Motor neuron (in vitro differentiated cells): ENCODE measurements at regions not wholly inside any gene's neighbourhood (a gene's known extent, or its start where the extent isn't known, plus 50 kb on each side); places are given as distances from the start of the nearest gene placed in this dataset.
"Not testable (repeated sequence)": the region's sequence is repeated elsewhere in the genome, so short reads cannot be mapped to it uniquely, and the experiment has no call there.

Experiments
- ATAC-seq, 8 experiments: fragments of 200-7000 bp; cut with Tn5 transposase; replicated peaks in 6 of 8; 2 replicates each; pipeline ENCODE4 v1.8.0; 2021; ENCODE audit warnings: mild to moderate bottlenecking in 8 of 8, moderate library complexity in 8 of 8
- H3K27ac ChIP-seq, 2 donors: fragments of 250-450 bp; sonication (Bioruptor Pico); 2 replicates each; pipeline ENCODE4 v1.9.0; 2021; ENCODE audit warnings: antibody characterized with exemption in 2 of 2, mild to moderate bottlenecking in 2 of 2, moderate library complexity in 1 of 2
- H3K4me1 ChIP-seq, 2 donors: fragments of 250-450 bp; sonication (Bioruptor Pico); replicated peaks in 1 of 2; 2 replicates each; pipeline ENCODE4 v1.6.1; 2021; ENCODE audit warnings: antibody characterized with exemption in 2 of 2, mild to moderate bottlenecking in 2 of 2, moderate library complexity in 1 of 2
- H3K4me3 ChIP-seq, 5 donors: fragments of 250-450 bp; sonication (Bioruptor Pico); 2 replicates each; pipeline ENCODE4 v1.9.0; 2021; ENCODE audit warnings: antibody characterized with exemption in 5 of 5, mild to moderate bottlenecking in 5 of 5, moderate library complexity in 4 of 5
- WGBS, 10 experiments: fragments of 450-650 bp; shearing (Covaris generic); methylation state at CpG; one replicate each; pipeline ENCODE4 v1.0.0; 2022; 5-methylcytosine and 5-hydroxymethylcytosine counted together
- in situ Hi-C, 9 experiments: fragments of 400-800 bp; cut with MboI; loops; one replicate each; pipeline ENCODE4 v1.15.0; 2021; ENCODE audit warnings: low sequenced_read_pairs in 9 of 9, low pct_unique_long_range_greater_than_20kb in 2 of 9; ENCODE audit not compliant: unreplicated experiment in 9 of 9

DNA sequence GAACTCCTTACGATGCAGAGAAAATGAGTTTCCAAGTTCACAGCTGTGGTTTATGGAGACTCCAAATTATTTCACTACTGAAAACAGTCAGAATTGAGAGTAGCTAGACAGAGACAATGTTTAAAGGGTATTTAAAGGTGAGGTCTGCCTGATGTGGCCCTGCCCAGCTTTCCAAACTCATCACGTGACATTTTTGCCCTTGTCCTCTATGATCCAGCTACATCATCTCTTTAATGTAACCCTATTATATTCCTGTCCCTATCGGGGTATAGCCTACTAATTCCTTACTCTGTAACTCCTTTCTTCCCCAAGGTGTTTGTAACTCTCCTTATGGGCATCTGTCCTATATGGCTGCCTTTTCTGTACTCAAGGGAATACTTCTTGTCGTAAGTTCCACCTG lies 297.2 kb downstream of the GRXCR1 start:
- in situ Hi-C loops = no loop called here
- 0 to 96% (median 68%) methylated on average over 1 to 4 of the region's 4 CpGs; no CpG with 5 or more reads in 1 of the 10 experiments for WGBS, 10 experiments
- Histone ChIP-seq H3K4me3 (no peak overlapping the region), H3K4me1 (no peaks in the 10 kb centered on the region), H3K27ac (no peak overlapping the region)
- no peak for ATAC-seq

GRCh38 chr4:43212576-43212975 lies 320.1 kb downstream of the GRXCR1 start:
- in situ Hi-C loops, ATAC-seq, H3K27ac ChIP-seq, H3K4me3 ChIP-seq, H3K4me1 ChIP-seq: not testable (repeated sequence)
- 0 to 100% (median 52%) methylated on average over 1 of the region's 1 CpG; no CpG with 5 or more reads in 1 of the 10 experiments for WGBS, 10 experiments

- Histone ChIP-seq H3K4me3 (no peak overlapping the region), H3K4me1 (peaks cover 0 to 6% of the 10 kb centered on the region in 2 donors), H3K27ac (no peak overlapping the region)
- in situ Hi-C loops = no loop called here
- ATAC-seq = no peak
- 70 to 100% (median 83%) methylated on average over 1 to 3 of the region's 3 CpGs; no CpG with 5 or more reads in 1 of the 10 experiments for WGBS, 10 experiments
Observed at GRCh38 chr4:43223820-43224219, 331.3 kb downstream of the GRXCR1 start.

DNA sequence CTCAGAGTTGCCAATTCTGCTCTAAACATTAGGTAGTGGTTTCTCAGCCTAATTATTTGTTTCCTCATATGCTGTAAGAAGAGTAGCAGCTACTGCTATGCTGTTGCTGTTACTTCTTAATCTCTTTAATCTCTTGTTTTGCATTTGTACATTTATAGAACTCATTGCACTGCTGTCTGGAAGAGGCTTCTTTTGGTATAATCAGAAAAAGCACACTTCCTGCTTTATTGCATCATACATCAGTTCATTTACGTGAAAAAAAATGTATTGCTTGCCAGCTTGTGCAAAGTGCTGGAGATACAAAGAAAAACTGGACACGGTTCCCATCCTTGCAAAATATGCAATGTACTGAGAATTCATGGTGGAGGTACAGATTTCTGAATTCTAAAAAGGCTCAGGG lies 332.0 kb downstream of the GRXCR1 start:
- peak in 3 of 8 experiments; percentile 17 to 80 (median 36) for ATAC-seq
- in situ Hi-C loops = no loop called here
- Histone ChIP-seq H3K27ac (no peak overlapping the region), H3K4me3 (no peak overlapping the region), H3K4me1 (peaks cover 0 to 6% of the 10 kb centered on the region in 2 donors)
- WGBS, 10 experiments = 0 to 78% (median 35%) methylated on average over 1 to 2 of the region's 2 CpGs; no CpG with 5 or more reads in 1 of the 10 experiments

DNA sequence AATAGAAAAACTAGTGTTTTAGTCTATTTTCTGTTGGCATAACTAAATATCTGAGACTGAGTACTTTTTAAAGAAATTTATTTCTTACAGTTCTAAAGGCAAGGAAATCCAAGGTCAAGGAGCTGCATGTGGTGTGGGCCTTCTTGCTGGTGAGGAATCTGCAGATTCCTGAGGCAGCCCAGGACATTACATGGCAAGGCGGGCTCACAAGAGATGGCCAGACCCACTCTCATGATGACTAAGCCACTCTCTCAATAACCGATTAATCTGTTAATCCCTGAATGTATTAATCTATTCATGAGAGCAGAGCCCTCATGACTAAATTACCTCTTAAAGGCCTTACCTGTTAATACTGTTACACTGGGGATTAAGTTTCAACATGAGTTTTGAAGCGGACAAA lies 340.8 kb downstream of the GRXCR1 start:
- no peak overlapping the region for H3K4me3 ChIP-seq
- no peak overlapping the region for H3K27ac ChIP-seq
- no peak for ATAC-seq
- in situ Hi-C loops = no loop called here
- 56 to 100% (median 100%) methylated on average over 1 to 3 of the region's 3 CpGs; no CpG with 5 or more reads in 1 of the 10 experiments for WGBS, 10 experiments
- H3K4me1 ChIP-seq = peaks cover 6 to 7% of the 10 kb centered on the region in 2 donors

GRCh38 chr4:43234626-43235415 lies 342.3 kb downstream of the GRXCR1 start:
- in situ Hi-C loops = no loop called here
- WGBS, 10 experiments = 23 to 94% (median 64%) methylated on average over 2 to 5 of the region's 5 CpGs; no CpG with 5 or more reads in 3 of the 10 experiments
- Histone ChIP-seq H3K4me3 (no peak overlapping the region), H3K27ac (no peak overlapping the region), H3K4me1 (peaks cover 9 to 12% of the 10 kb centered on the region in 2 donors)
- ATAC-seq = peak in 2 of 8 experiments; percentile 21 to 61

DNA sequence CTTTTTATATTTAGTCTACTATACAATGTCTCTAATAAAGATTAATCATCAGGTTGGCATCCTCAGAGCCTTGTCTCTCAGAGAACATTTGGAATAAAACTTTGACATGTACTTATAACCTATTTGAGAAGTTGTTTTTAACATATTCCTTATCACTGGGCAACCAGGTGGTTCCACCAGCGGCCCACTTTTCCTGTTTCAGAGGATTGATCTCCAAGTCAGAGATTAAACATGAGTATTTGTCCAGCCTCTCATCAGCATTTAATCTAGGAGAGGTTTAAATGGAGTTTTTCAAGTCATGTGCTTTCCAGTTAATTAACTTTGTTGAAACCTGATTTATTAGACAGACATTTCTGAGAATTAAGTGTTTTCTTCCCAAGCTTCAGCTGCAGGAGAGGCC lies 345.5 kb downstream of the GRXCR1 start:
- 13 to 100% (median 67%) methylated on average over 1 of the region's 1 CpG; no CpG with 5 or more reads in 4 of the 10 experiments for WGBS, 10 experiments
- in situ Hi-C loops = no loop called here
- no peak overlapping the region for H3K27ac ChIP-seq
- H3K4me3 ChIP-seq = no peak overlapping the region
- peak in 4 of 8 experiments; percentile 19 to 50 (median 32) for ATAC-seq
- H3K4me1 ChIP-seq = peaks cover 9 to 12% of the 10 kb centered on the region in 2 donors

GRCh38 chr4:43238585-43238984 lies 346.1 kb downstream of the GRXCR1 start:
- H3K4me3 ChIP-seq = no peak overlapping the region
- ATAC-seq = peak in 5 of 8 experiments; percentile 41 to 75 (median 67)
- in situ Hi-C loops = no loop called here
- peaks cover 9 to 12% of the 10 kb centered on the region in 2 donors for H3K4me1 ChIP-seq
- no peak overlapping the region for H3K27ac ChIP-seq

DNA sequence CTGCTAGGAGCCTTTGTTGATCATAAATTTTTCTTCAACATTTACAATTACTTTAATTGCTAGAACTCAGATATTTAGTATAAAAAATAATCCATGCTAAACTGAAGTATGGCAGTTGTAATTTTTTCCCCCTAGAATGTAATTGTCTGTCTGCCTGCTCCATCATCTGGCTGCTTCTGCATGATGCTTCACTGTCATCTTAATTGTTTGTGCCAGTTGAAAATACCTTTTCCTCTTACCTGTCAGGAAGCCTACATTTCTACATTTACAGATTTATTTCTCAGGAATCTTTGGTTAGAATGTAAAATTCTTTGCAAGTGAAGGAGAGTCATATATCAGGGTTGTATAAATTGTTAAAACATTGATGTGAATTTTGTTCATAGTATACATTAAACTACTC lies 348.6 kb downstream of the GRXCR1 start:
- H3K4me1 ChIP-seq = peaks cover 9 to 12% of the 10 kb centered on the region in 2 donors
- peak in 1 of 8 experiments; percentile 19 for ATAC-seq
- H3K27ac ChIP-seq = no peak overlapping the region
- no peak overlapping the region for H3K4me3 ChIP-seq
- in situ Hi-C loops = no loop called here

DNA sequence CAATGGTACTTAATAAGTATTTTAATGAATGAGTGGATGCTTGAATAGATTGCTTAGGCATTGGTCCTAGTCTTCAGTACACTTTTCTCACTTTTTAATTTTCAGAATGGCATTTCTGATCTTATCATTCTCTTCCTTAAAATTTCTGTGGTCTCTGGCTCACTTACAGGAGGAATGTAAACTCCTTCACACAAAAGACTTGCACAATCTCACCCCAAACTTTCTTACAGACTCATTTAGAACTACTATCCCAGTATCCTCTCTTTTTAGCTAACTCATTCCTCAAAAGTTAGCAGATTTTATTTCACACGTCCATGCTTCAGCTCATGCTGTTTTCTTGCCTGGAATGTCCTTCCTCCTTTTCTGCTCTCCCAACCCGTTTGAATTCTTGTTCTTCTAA lies 350.1 kb downstream of the GRXCR1 start:
- Histone ChIP-seq H3K27ac (no peak overlapping the region), H3K4me3 (no peak overlapping the region), H3K4me1 (peaks cover 6 to 12% of the 10 kb centered on the region in 2 donors)
- in situ Hi-C loops = no loop called here
- no peak for ATAC-seq
- WGBS, 10 experiments = 13 to 90% (median 57%) methylated on average over 1 to 2 of the region's 2 CpGs

- no peak overlapping the region for H3K4me3 ChIP-seq
- no peak overlapping the region for H3K27ac ChIP-seq
- no peak for ATAC-seq
- WGBS, 10 experiments = 9 to 100% (median 92%) methylated on average over 2 to 4 of the region's 4 CpGs
- in situ Hi-C loops = no loop called here
- H3K4me1 ChIP-seq = peaks cover under 1 to 3% of the 10 kb centered on the region in 2 donors
Observed at GRCh38 chr4:43243433-43244116, 351.1 kb downstream of the GRXCR1 start.

DNA sequence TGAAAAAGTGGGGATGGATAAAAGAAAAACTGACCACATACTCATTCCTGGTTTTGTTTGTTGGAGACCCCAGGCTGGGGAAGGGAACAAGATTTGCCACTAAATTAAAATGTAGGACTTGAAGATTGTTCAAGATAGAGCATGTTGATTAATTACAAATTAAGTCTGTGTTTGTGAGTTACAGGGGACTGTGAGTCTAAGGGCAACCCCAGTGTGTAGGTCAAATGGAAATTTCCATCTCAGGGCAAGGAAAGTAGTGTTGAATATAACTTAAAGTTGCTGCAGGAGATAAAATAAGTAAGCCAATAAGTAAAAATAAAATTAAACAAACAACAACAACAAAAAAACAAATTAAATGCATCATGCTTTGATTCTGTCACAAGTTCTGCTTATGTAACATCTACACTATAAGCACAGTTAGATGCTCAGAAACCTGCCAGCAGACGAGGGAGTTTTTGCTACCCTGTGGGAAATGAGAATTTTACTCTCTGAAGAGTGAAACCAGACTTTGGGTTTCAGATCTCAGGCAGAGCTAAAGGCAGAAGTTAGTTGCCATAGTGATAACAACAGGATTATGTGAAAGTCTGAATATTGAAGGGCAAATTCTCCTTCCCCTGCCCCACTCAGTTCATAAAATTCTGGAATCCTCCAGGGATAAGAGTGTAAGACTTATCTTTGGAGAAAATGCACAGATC lies 352.3 kb downstream of the GRXCR1 start:
- Histone ChIP-seq H3K27ac (no peak overlapping the region), H3K4me1 (no peaks in the 10 kb centered on the region), H3K4me3 (no peak overlapping the region)
- WGBS, 10 experiments = 20 to 100% (median 40%) methylated on average over 1 of the region's 1 CpG; no CpG with 5 or more reads in 3 of the 10 experiments
- peak in 1 of 8 experiments; percentile 75 for ATAC-seq
- in situ Hi-C loops = no loop called here

GRCh38 chr4:43251841-43252240 lies 359.3 kb downstream of the GRXCR1 start:
- in situ Hi-C loops = no loop called here
- Histone ChIP-seq H3K4me3 (no peak overlapping the region), H3K27ac (no peak overlapping the region), H3K4me1 (no peaks in the 10 kb centered on the region)
- WGBS, 10 experiments = 0 to 91% (median 78%) methylated on average over 1 to 2 of the region's 2 CpGs
- peak in 2 of 8 experiments; percentile 32 to 43 for ATAC-seq
